Endometrial microvascular endothelial cells (primary cell): ENCODE measurements at regions not wholly inside any gene's neighbourhood (a gene's known extent, or its start where the extent isn't known, plus 50 kb on each side); places are given as distances from the start of the nearest gene placed in this dataset.

Experiments
- in situ Hi-C: cut with HindIII; loops from 2 replicates; pipeline ENCODE4 v1.10.0; 2017; ENCODE audit warnings: low sequenced_read_pairs, low pct_unique_long_range_greater_than_20kb; ENCODE audit errors: inconsistent ontology term

GRCh38 chr3:182715006-182715405 lies 78.3 kb upstream of the ATP11B start:
- in situ Hi-C loops: no loop called here

DNA sequence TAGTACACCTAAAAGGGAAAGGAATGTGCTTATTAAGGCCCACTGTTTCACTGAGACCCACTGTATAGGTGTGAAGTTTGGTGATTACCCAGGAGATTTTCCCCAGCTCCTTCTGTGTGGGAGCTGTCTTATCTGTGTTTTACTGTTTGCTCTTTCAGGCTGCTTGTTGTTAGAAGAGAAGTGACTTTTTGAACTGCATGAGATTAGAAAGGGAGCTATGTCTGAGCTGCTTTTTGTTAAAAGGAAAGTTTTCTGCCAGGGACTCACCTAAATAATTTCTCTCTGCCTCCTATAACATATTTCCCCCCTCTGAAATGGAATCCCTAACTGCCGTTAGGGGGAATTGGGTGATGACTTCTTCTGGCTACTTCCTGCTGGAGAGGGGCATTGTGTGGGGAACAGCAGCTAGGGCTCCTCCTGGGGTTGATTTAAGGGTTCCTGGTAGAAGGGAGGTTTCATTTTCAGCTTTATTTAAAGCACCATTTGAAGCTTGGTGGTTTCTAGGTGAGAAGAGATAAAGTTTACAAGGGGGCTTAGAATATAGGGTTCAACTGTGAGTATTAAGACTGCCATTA lies 77.1 kb upstream of the ATP11B start:
- in situ Hi-C loops: no loop called here

- in situ Hi-C loops: no loop called here
Measured at GRCh38 chr3:182717216-182717615, 76.1 kb upstream of the ATP11B start.

DNA sequence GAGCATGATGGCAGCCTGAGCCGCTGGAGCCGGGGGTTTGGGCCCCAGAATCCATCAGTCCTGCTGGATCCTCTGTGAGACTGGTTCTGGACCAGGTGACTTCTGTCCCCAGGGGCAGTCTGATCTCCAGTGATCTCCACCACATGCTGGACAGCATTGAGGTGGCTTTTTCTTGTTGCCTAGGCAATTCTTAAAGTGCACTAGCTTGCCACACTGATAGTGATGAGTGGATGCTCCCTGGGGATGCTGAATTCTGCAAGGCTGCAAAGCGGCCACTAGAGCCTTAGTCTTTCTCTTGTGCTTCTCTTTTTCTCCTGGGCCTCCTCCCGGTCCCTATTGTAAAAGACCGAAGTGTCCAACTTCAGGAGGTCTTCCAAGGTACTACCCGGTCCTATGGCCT lies 70.4 kb upstream of the ATP11B start:
- in situ Hi-C loops: no loop called here

DNA sequence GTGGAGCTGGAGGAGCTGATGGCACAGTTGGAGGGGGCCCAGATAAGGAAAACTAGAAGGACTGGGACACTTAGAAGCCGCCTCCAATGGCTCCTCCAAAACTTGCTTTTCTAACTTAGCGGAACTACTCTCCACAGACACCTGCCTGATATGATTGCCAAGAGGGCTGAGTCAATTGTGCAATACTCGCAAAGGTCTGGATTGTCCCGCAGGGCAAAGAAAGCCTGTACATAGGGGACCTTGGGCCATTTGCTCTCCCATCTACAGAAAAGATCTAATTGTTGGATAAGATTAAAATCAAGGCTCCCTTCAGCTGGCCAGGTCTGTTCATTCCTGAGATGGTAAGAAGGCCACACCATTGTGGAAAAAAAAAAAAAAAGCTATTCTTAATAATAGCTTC lies 69.7 kb upstream of the ATP11B start:
- in situ Hi-C loops: no loop called here

GRCh38 chr3:182725372-182726251 lies 67.7 kb upstream of the ATP11B start:
- in situ Hi-C loops: no loop called here

DNA sequence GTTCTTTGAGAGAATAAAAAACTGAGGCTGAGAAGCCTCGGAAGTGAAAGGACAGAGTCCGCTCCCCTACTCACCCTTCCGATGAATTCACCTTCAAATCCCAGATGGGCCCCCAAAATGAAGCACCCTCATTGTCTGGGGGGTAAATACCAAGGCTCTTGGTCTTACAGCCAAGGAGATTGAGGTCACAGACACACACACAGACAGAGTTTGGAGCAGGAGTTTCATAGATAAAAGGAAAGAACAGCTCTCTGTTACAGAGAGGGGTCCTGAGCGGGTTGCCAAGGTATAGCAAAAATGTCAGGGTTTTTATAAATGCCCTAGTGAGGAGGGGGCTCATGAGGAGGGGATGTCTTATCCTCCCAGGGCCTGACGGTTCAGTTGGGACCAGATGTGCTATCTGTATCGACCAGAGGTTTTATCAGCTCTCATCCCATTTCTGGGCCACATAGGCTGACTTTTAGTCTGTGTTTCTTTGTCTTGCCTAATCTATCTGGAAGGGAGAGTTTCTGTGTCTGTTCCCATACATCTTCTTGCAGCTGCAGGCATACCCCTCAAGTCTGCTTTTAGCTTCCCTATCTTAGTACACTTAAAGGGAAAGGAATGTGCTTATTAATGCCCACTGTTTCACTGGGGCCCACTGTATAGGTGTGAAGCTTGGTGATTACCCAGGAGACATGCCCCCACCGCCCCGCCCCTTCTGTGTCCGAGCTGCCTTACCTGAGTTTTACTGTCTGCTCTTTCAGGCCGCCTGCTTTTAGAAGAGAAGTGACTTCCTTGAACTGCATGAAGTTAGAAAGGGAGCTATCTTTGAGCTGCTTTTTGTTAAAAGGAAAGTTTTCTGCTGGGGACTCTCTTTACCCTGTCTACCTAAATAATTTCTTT lies 66.8 kb upstream of the ATP11B start:
- in situ Hi-C loops: no loop called here

- in situ Hi-C loops: no loop called here
Measured at GRCh38 chr3:182728238-182728637, 65.1 kb upstream of the ATP11B start.

DNA sequence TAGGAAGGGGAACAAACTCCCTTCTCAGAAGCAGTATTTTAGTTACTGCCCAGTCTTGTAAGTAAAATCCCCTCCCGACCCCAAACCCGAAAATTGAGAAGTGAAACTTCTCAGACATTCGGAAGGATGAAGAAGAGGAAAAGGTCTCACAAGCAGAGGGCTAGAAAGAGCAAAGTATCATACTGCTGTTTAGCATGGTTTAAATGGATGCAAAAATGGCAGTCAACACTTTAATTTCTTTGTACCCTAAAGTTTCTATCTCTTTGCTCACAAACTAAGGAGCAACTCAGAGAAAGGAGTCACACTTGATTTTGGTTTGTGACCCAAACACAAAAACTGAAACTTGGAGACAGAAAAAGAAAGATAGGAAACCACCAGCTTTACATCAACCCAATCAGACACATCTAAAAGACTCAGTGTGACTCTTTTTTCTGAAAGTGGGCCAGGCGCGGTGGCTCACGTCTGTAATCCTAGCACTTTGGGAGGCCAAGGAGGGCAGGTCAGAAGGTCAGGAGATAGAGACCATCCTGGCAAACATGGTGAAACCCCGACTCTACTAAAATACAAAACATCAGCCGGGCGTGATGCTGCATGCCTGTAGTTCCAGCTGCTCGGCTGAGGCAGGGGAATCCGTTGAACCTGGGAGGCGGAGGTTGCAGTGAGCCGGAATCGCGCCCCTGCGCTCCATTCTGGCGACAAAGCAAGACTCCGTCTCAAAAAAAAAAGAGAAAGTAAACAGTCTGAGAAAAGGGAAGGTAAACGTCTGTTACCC lies 63.2 kb upstream of the ATP11B start:
- in situ Hi-C loops: no loop called here

GRCh38 chr3:182730675-182731042 lies 62.6 kb upstream of the ATP11B start:
- in situ Hi-C loops: no loop called here

DNA sequence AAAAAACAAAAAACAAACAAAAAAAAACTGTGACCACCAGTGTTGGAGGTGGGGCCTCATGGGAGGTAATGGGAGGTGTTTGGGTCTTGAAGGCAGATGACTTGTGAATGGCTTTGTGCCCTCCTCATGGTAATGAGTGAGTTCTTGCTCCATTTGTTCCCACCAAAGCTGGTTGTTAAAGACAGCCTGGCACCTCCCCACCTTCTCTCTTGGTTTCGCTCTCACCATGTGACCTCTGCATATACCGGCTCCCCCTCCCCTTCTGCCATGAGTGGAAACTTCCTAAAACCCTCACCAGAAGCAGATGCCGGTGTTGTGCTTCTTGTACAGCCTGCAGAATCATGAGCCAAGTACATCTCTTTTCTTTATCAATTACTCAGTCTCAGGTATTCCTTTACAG lies 61.5 kb upstream of the ATP11B start:
- in situ Hi-C loops: no loop called here

DNA sequence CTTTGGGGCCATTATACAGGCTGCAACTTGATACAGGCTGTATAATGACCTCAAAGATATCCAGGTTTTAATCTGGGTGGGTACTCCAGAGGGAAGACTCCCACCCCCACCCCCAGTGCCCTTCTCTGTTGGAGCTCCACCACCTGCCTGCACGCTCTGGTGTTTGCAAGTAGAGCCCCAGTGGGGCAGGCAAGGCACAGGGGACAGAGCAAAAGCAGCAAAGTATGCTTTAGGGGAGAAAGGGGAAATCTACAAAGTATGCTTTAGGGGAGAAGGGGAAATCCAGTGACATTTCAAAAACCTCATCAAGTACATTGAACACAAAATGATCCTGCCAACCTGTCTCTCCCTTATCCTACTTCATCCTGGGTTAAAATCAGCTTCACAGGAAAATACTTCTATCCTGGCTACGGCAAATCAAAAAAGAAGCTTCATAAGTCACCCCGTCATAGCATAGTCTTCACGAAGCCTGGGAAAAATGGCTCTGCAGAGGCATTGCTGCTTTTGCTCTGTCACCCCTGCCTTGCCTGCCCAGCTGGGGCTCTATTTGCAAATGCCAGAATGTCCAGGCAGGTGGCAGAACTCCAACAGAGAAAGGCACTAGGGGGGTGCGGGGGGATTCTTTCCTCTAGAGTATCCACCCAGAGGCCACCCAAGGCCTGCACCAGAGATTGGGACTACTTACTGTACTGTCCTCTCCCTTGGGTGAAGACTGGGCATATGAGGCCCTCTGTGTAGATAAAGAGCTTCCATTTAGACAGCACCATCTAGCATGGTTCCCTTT lies 60.9 kb upstream of the ATP11B start:
- in situ Hi-C loops: no loop called here

DNA sequence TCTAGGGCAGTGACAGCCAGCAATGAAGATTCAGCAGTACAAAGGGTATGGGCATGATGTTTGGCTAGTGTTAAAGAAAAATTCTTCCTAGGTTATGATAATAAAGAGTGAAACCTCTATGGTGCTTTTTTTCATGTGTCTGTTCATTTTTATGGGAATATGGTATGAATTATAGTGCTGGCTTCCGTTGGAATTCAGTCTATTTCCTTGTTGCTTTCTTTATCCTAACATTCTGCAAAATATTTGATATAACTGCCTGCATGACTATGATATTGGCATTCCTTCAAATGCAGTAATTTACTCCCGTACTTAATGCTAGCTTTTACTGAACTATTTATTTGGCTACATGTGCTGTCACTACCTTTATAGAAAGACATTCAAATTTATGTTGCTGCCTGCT lies 57.6 kb upstream of the ATP11B start:
- in situ Hi-C loops: no loop called here

GRCh38 chr3:182737825-182738224 lies 55.5 kb upstream of the ATP11B start:
- in situ Hi-C loops: no loop called here

DNA sequence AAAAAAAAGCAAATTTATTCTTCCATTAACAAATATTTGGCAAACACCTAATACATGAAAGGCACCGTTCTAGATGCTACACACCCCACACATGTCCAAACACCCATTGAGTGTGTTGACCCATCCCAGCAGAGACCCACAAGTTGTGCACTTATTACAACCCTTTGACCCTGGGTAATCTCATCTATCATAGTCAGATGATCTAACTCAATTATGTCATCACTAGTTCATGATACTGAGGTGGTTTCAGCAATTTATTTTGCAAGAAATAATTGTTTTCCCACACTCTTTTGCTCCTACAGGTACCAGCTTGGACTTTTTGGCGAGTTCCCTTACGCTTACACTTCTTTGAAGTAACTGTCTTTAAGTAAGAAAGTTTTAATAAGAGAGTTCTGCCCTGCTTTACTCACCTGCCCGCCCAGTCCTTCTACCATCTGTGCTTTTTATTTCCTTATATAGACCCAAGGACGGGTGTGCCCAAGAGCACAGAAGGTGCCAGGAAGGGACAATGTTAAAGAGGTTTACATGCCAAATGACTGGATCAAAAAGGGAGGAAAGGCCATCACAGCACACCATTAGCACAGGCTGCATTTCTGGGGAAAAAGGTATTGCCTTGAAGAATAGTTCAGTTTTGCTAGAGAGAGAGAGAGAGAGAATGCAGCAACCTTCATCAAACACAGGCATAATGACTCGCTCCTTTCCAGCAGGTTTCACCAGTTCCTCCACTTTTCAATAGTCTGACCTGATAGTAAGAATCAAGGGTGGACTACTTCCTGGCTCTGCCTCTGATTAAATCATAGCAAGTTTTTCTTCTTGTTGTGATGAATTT lies 54.5 kb upstream of the ATP11B start:
- in situ Hi-C loops: no loop called here

GRCh38 chr3:182739619-182740018 lies 53.7 kb upstream of the ATP11B start:
- in situ Hi-C loops: no loop called here

- in situ Hi-C loops: no loop called here
Measured at GRCh38 chr3:182740710-182741109, 52.6 kb upstream of the ATP11B start.

DNA sequence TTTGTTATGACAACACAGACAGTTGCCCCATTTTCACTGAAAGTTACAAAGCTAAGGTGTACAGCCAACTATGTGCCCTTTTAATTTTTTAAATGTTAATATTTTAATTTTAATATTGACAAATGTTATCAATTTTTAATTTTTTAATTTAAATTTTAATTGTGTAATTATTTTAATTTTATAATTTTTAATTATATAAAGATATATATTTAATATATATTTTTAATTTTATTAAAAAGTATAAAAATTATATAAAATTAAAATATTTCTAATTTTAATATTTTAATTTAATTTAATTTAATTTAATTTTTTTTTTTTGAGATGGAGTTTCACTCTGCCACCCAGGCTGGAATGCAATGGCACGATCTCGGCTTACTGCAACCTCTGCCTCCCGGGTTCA lies 52.1 kb upstream of the ATP11B start:
- in situ Hi-C loops: no loop called here
